GM12892 (cell line): ENCODE measurements at regions not wholly inside any gene's neighbourhood (a gene's known extent, or its start where the extent isn't known, plus 50 kb on each side); places are given as distances from the start of the nearest gene placed in this dataset.

Experiments
- POLR2A ChIP-seq: IDR thresholded peaks from 2 replicates; pipeline ENCODE4 v1.6.1; 2011; ENCODE audit warnings: low read depth, low read length, control low read depth
- TAF1 ChIP-seq: IDR thresholded peaks from 2 replicates; pipeline ENCODE4 v1.6.1; 2011; ENCODE audit warnings: low read depth, mild to moderate bottlenecking, control low read depth, low read length, borderline replicate concordance

DNA sequence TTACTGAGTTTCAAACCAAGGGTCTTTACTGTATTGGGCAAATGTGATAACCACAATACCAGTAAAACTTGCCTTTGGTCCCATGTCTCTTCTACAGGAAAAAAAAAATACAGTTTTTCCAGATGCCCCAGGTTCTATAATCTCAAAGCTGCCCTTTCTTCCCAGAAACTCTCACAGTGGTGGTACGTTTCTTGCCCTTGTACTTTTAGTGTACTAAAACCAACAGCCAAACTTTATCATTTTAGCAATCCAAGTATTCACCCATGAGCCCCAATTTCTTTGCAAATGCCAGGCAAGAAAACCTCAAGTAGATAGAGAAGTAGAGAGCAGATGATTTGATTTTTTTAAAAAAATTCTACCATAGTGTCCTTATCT, 157.8 kb downstream of the OR2B2 start:
- TF ChIP-seq TAF1 (no peak), POLR2A (no peak)
